HEK293 (cell line): ENCODE measurements at regions not wholly inside any gene's neighbourhood (a gene's known extent, or its start where the extent isn't known, plus 50 kb on each side); places are given as distances from the start of the nearest gene placed in this dataset.

Source experiments
- CTCF ChIA-PET: fragments of 350-600 bp; formaldehyde crosslinking; extraction: SDS; loops from one replicate; lab custom pipeline; 2021; ENCODE audit warnings: antibody characterized with exemption; lab: Yijun Ruan, JAX
- POLR2A ChIA-PET: fragments of 300-600 bp; formaldehyde crosslinking; extraction: SDS; loops from one replicate; lab custom pipeline; 2020; ENCODE audit warnings: antibody characterized with exemption, inconsistent platforms; lab: Yijun Ruan, JAX
- H3K27ac ChIP-seq: fragments of 200-500 bp; sonication (Bioruptor generic); 2 replicates; pipeline ENCODE4 v1.5.1; 2014; ENCODE audit warnings: low read depth, low read length, control low read depth, inconsistent platforms; ENCODE audit errors: extremely low read depth
- H3K36me3 ChIP-seq, 2 experiments: fragments of 200-500 bp in 1 of 2; sonication (Bioruptor generic) in 1 of 2; 1 replicate in 1 of 2; 2 replicates in 1 of 2; pipeline ENCODE4 v1.5.1; 2014 to 2017; ENCODE audit warnings: inconsistent platforms in 2 of 2, low read length in 2 of 2; ENCODE audit not compliant: control insufficient read depth in 2 of 2, insufficient read depth in 1 of 2
- H3K4me1 ChIP-seq: fragments of 200-500 bp; sonication (Bioruptor generic); 2 replicates; pipeline ENCODE4 v1.5.1; 2014; ENCODE audit warnings: mild to moderate bottlenecking, low read length, inconsistent platforms; ENCODE audit not compliant: control insufficient read depth, insufficient read depth
- H3K4me3 ChIP-seq: 2 replicates; pipeline ENCODE4 v1.5.1; 2011; ENCODE audit warnings: low read depth, mild to moderate bottlenecking, control low read depth, low read length, moderate library complexity
- H3K9me3 ChIP-seq: fragments of 200-500 bp; sonication (Bioruptor generic); 2 replicates; pipeline ENCODE4 v1.5.1; 2014; ENCODE audit warnings: low read depth, low read length, inconsistent platforms; ENCODE audit not compliant: control insufficient read depth, insufficient read depth
- KLF9 ChIP-seq: fragments of 450-650 bp; formaldehyde crosslinking; IDR thresholded peaks from 2 replicates; pipeline ENCODE4 v1.5.1; 2016; ENCODE audit warnings: missing biosample characterization, missing genetic modification characterization, low read depth
- ZNF112 ChIP-seq: fragments of 450-650 bp; formaldehyde crosslinking; IDR thresholded peaks from 2 replicates; pipeline ENCODE4 v1.5.0; 2017; ENCODE audit warnings: missing biosample characterization, missing genetic modification characterization
- ZNF155 ChIP-seq: fragments of 450-650 bp; formaldehyde crosslinking; IDR thresholded peaks from 2 replicates; pipeline ENCODE4 v1.5.1; 2016; ENCODE audit warnings: missing biosample characterization, missing genetic modification characterization
- ZNF174 ChIP-seq: fragments of 450-650 bp; formaldehyde crosslinking; IDR thresholded peaks from 2 replicates; pipeline ENCODE4 v1.5.0; 2017; ENCODE audit warnings: missing biosample characterization, mild to moderate bottlenecking, missing genetic modification characterization
- ZNF530 ChIP-seq: fragments of 450-650 bp; formaldehyde crosslinking; IDR thresholded peaks from 2 replicates; pipeline ENCODE4 v1.5.1; 2016; ENCODE audit warnings: low read depth, missing biosample characterization, missing genetic modification characterization
- ZNF548 ChIP-seq: fragments of 450-650 bp; formaldehyde crosslinking; IDR thresholded peaks from 2 replicates; pipeline ENCODE4 v1.5.1; 2016; ENCODE audit warnings: missing biosample characterization, missing genetic modification characterization
- ZNF747 ChIP-seq: fragments of 450-650 bp; formaldehyde crosslinking; IDR thresholded peaks from 2 replicates; pipeline ENCODE4 v1.5.1; 2016; ENCODE audit warnings: missing biosample characterization, missing genetic modification characterization
- ZNF768 ChIP-seq: fragments of 450-650 bp; formaldehyde crosslinking; IDR thresholded peaks from 2 replicates; pipeline ENCODE4 v1.5.1; 2018; ENCODE audit warnings: missing biosample characterization, mild to moderate bottlenecking, missing genetic modification characterization
- ZNF830 ChIP-seq: fragments of 450-650 bp; IDR thresholded peaks from 2 replicates; pipeline ENCODE4 v1.5.0; 2018; ENCODE audit warnings: missing biosample characterization, missing genetic modification characterization, low read depth, mild to moderate bottlenecking, moderate library complexity
- TF ChIP-seq, protein P1 (sequence below): fragments of 450-650 bp; formaldehyde crosslinking; IDR thresholded peaks from 2 replicates; pipeline ENCODE4 v1.5.1; 2016; ENCODE audit warnings: missing biosample characterization, missing genetic modification characterization, borderline replicate concordance
- TF ChIP-seq, protein P2 (sequence below): fragments of 450-650 bp; formaldehyde crosslinking; IDR thresholded peaks from 2 replicates; pipeline ENCODE4 v1.5.1; 2016; ENCODE audit warnings: missing biosample characterization, missing genetic modification characterization
- TF ChIP-seq, protein P3 (sequence below): fragments of 450-650 bp; formaldehyde crosslinking; IDR thresholded peaks from 2 replicates; pipeline ENCODE4 v1.5.1; 2016; ENCODE audit warnings: missing biosample characterization, missing genetic modification characterization, low read depth
- TF ChIP-seq, protein P4 (sequence below): fragments of 450-650 bp; formaldehyde crosslinking; IDR thresholded peaks from 2 replicates; pipeline ENCODE4 v1.5.1; 2016; ENCODE audit warnings: missing biosample characterization, missing genetic modification characterization

DNA sequence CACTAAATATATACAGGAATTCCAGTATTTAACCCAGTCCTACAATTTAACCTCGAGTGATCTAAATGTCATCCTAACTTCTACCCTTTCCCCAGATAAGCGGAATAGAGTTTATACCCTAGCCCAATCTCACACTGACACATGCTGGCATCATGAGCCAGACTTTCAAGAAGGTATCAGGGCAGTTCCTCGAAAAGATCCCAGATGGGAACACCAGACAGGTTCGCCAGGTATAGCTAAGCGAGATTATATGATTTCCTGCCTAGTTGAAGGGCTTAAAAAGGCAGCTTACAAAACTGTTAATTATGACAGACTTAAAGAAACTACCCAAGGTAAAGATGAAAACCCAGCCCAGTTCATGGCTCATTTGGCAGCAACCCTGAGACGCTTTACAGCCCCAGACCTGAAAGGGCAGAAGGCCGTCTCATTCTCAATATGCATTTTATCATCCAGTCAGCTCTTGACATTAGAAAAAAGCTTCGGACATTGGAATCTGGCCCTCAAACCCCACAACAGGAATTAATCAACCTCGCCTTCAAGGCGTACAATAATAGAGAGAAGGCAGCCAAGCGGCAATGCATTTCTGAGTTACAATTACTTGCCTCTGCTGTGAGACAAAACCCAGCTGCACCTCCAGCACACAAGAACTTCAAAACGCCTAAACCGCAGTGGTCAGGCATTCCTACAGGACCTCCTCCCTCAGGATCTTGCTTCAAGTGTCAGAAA lies 668.2 kb upstream of the PKDCC start (continued):
- TF ChIP-seq KLF9 (no peak), ZNF112 (tag by site-specific recombination) (no peak)
- TF ChIP-seq, protein P1, sequence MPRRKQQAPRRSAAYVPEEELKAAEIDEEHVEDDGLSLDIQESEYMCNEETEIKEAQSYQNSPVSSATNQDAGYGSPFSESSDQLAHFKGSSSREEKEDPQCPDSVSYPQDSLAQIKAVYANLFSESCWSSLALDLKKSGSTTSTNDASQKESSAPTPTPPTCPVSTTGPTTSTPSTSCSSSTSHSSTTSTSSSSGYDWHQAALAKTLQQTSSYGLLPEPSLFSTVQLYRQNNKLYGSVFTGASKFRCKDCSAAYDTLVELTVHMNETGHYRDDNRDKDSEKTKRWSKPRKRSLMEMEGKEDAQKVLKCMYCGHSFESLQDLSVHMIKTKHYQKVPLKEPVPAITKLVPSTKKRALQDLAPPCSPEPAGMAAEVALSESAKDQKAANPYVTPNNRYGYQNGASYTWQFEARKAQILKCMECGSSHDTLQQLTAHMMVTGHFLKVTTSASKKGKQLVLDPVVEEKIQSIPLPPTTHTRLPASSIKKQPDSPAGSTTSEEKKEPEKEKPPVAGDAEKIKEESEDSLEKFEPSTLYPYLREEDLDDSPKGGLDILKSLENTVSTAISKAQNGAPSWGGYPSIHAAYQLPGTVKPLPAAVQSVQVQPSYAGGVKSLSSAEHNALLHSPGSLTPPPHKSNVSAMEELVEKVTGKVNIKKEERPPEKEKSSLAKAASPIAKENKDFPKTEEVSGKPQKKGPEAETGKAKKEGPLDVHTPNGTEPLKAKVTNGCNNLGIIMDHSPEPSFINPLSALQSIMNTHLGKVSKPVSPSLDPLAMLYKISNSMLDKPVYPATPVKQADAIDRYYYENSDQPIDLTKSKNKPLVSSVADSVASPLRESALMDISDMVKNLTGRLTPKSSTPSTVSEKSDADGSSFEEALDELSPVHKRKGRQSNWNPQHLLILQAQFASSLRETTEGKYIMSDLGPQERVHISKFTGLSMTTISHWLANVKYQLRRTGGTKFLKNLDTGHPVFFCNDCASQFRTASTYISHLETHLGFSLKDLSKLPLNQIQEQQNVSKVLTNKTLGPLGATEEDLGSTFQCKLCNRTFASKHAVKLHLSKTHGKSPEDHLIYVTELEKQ, result no peak

DNA sequence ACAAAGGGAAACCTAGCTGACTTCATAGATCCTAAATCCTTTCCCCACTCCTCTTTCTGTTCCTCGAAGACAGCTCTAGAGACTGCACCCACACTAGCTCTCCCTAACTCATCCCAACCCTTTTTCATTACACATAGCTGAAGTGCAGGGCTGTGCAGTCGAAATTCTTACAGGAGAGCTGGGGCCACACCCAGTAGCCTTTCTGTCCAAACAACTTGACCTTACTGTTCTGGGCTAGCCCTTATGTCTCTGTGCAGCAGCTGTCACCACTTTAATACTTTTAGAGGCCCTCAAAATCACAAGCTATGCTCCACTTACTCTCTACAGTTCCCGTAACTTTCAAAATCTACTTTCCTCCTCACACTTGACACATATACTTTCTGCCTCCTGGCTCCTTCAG lies 666.1 kb upstream of the PKDCC start:
- no peak overlapping the region for H3K27ac ChIP-seq
- no peaks in the 10 kb centered on the region for H3K36me3 ChIP-seq
- H3K4me1 ChIP-seq, result no peaks in the 10 kb centered on the region
- no peaks in the 10 kb centered on the region for H3K9me3 ChIP-seq
- CTCF ChIA-PET, result no interaction called here
- POLR2A ChIA-PET, result no interaction called here
- no peak overlapping the region for H3K4me3 ChIP-seq
- TF ChIP-seq ZNF830 (tag by site-specific recombination) (no peak), ZNF155 (no peak), ZNF768 (tag by site-specific recombination) (no peak), ZNF548 (tag by site-specific recombination) (no peak), ZNF530 (tag by site-specific recombination) (no peak), KLF9 (no peak)
- TF ChIP-seq, protein P2, sequence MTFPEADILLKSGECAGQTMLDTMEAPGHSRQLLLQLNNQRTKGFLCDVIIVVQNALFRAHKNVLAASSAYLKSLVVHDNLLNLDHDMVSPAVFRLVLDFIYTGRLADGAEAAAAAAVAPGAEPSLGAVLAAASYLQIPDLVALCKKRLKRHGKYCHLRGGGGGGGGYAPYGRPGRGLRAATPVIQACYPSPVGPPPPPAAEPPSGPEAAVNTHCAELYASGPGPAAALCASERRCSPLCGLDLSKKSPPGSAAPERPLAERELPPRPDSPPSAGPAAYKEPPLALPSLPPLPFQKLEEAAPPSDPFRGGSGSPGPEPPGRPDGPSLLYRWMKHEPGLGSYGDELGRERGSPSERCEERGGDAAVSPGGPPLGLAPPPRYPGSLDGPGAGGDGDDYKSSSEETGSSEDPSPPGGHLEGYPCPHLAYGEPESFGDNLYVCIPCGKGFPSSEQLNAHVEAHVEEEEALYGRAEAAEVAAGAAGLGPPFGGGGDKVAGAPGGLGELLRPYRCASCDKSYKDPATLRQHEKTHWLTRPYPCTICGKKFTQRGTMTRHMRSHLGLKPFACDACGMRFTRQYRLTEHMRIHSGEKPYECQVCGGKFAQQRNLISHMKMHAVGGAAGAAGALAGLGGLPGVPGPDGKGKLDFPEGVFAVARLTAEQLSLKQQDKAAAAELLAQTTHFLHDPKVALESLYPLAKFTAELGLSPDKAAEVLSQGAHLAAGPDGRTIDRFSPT (tag by site-specific recombination), result no peak
- TF ChIP-seq, protein P3, sequence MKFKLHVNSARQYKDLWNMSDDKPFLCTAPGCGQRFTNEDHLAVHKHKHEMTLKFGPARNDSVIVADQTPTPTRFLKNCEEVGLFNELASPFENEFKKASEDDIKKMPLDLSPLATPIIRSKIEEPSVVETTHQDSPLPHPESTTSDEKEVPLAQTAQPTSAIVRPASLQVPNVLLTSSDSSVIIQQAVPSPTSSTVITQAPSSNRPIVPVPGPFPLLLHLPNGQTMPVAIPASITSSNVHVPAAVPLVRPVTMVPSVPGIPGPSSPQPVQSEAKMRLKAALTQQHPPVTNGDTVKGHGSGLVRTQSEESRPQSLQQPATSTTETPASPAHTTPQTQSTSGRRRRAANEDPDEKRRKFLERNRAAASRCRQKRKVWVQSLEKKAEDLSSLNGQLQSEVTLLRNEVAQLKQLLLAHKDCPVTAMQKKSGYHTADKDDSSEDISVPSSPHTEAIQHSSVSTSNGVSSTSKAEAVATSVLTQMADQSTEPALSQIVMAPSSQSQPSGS (tag by site-specific recombination), result no peak

DNA sequence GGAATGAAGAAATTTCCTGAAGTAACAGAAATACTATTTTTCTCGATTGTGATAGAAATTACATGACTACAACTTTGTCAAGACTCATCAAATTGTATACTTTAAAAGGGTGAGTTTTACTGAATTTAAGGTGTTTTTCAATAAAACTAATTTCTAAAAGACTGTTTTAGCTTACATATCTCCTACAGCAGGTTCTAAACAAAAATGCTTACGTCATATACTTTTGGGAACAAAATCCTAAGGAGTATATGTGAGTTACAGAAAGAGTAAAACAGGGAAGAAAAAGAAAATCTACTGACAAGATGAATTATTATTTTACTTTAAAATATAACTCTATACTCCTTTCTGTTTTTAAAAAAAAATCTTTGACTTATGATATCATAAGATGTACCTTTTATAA lies 660.3 kb upstream of the PKDCC start:
- Histone ChIP-seq H3K27ac (no peak overlapping the region), H3K4me1 (no peaks in the 10 kb centered on the region), H3K9me3 (no peaks in the 10 kb centered on the region), H3K4me3 (no peak overlapping the region), H3K36me3 (no peaks in the 10 kb centered on the region)
- POLR2A ChIA-PET, result no interaction called here
- CTCF ChIA-PET, result no interaction called here
- TF ChIP-seq ZNF747 (tag by site-specific recombination), result no peak
- TF ChIP-seq, protein P4, sequence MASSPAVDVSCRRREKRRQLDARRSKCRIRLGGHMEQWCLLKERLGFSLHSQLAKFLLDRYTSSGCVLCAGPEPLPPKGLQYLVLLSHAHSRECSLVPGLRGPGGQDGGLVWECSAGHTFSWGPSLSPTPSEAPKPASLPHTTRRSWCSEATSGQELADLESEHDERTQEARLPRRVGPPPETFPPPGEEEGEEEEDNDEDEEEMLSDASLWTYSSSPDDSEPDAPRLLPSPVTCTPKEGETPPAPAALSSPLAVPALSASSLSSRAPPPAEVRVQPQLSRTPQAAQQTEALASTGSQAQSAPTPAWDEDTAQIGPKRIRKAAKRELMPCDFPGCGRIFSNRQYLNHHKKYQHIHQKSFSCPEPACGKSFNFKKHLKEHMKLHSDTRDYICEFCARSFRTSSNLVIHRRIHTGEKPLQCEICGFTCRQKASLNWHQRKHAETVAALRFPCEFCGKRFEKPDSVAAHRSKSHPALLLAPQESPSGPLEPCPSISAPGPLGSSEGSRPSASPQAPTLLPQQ, result no peak
- TF ChIP-seq ZNF174 (tag by site-specific recombination), result no peak
- TF ChIP-seq, all 188 proteins: peak for 0
